ENCODE measurements at regions not wholly inside any gene's neighbourhood (a gene's known extent, or its start where the extent isn't known, plus 50 kb on each side); places are given as distances from the start of the nearest gene placed in this dataset.

- TF ChIP-seq CTCF (IDR thresholded peaks at IDR 0.05; ENCODE audit: insufficient read depth, low read depth, low read length) (no peak), EZH2 (IDR thresholded peaks at IDR 0.05; ENCODE audit: insufficient read depth, low read length) (no peak)
Observed at GRCh38 chrX:3990569-3990968, 277.1 kb upstream of the PRKX start.

All from astrocyte (in vitro differentiated cells and primary cell).